Endothelial cell of umbilical vein (primary cell): ENCODE measurements at regions not wholly inside any gene's neighbourhood (a gene's known extent, or its start where the extent isn't known, plus 50 kb on each side); places are given as distances from the start of the nearest gene placed in this dataset.

Experiments
- EZH2 ChIP-seq: IDR thresholded peaks from 2 replicates; pipeline ENCODE4 v1.6.1; 2012; ENCODE audit warnings: borderline replicate concordance, low read depth, mild to moderate bottlenecking, moderate library complexity, low read length, inconsistent platforms; ENCODE audit not compliant: severe bottlenecking
- JUN ChIP-seq: IDR thresholded peaks from 2 replicates; pipeline ENCODE4 v1.6.1; 2011; ENCODE audit warnings: borderline replicate concordance, low read depth; ENCODE audit not compliant: insufficient read length, insufficient read depth
- MYC ChIP-seq: IDR thresholded peaks from one replicate; pipeline ENCODE4 v1.6.1; 2011; ENCODE audit warnings: mild to moderate bottlenecking, low read depth, low read length
- POLR2A ChIP-seq: IDR thresholded peaks from 2 replicates; pipeline ENCODE4 v1.6.1; 2012; ENCODE audit warnings: low read depth, mild to moderate bottlenecking, control low read depth, low read length
- POLR2AphosphoS5 ChIP-seq: IDR thresholded peaks from 2 replicates; pipeline ENCODE4 v1.6.1; 2012; ENCODE audit warnings: low read depth, mild to moderate bottlenecking, control low read depth, low read length, moderate library complexity; ENCODE audit not compliant: insufficient read depth
- TF ChIP-seq, protein P1 (sequence below), 2 donors: IDR thresholded peaks; 1 replicate in 1 of 2; 2 replicates in 1 of 2; pipeline ENCODE4 v1.5.1; 2011; ENCODE audit warnings: low read length in 2 of 2, mild to moderate bottlenecking in 2 of 2, moderate library complexity in 2 of 2, control low read depth in 1 of 2, inconsistent platforms in 1 of 2, low read depth in 1 of 2; ENCODE audit not compliant: insufficient read depth in 1 of 2; ENCODE audit errors: extremely low read depth in 1 of 2
- TF ChIP-seq, protein P2 (sequence below): IDR thresholded peaks from 2 replicates; pipeline ENCODE4 v1.6.1; 2011; ENCODE audit not compliant: insufficient read depth, insufficient read length

GRCh38 chrX:20711366-20711765 is 444.7 kb upstream of the RPS6KA3 start:
- TF ChIP-seq EZH2 (no peak), POLR2AphosphoS5 (no peak), POLR2A (no peak), MYC (no peak), JUN (no peak)
- TF ChIP-seq, protein P1, sequence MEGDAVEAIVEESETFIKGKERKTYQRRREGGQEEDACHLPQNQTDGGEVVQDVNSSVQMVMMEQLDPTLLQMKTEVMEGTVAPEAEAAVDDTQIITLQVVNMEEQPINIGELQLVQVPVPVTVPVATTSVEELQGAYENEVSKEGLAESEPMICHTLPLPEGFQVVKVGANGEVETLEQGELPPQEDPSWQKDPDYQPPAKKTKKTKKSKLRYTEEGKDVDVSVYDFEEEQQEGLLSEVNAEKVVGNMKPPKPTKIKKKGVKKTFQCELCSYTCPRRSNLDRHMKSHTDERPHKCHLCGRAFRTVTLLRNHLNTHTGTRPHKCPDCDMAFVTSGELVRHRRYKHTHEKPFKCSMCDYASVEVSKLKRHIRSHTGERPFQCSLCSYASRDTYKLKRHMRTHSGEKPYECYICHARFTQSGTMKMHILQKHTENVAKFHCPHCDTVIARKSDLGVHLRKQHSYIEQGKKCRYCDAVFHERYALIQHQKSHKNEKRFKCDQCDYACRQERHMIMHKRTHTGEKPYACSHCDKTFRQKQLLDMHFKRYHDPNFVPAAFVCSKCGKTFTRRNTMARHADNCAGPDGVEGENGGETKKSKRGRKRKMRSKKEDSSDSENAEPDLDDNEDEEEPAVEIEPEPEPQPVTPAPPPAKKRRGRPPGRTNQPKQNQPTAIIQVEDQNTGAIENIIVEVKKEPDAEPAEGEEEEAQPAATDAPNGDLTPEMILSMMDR (IDR thresholded peaks at IDR 0.05; ENCODE audit: extremely low read depth in 1 of 2, insufficient read depth in 1 of 2, low read depth in 1 of 2, low read length in 2 of 2) = no peak
- TF ChIP-seq, protein P2, sequence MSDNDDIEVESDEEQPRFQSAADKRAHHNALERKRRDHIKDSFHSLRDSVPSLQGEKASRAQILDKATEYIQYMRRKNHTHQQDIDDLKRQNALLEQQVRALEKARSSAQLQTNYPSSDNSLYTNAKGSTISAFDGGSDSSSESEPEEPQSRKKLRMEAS = no peak
